Liver (tissue), 8 donors: ENCODE measurements at regions not wholly inside any gene's neighbourhood (a gene's known extent, or its start where the extent isn't known, plus 50 kb on each side); places are given as distances from the start of the nearest gene placed in this dataset.

Source experiments
- DNase-seq: peaks from one replicate; pipeline ENCODE4 v3.0.0-alpha.2; 2017; ENCODE audit warnings: low spot score
- H3K27ac ChIP-seq, 2 donors: one replicate each; pipeline ENCODE4 v1.7.0; 2013; ENCODE audit warnings: inconsistent platforms in 2 of 2, low read length in 2 of 2, control low read depth in 1 of 2, low read depth in 1 of 2, mild to moderate bottlenecking in 1 of 2
- H3K27me3 ChIP-seq, 4 donors: one replicate each; pipeline versions ENCODE4 v1.6.1 to v1.7.0; 2013; ENCODE audit warnings: low read length in 3 of 4, inconsistent platforms in 1 of 4, mild to moderate bottlenecking in 1 of 4, moderate library complexity in 1 of 4; ENCODE audit not compliant: control insufficient read depth in 4 of 4, insufficient read depth in 4 of 4
- H3K36me3 ChIP-seq, 4 donors: one replicate each; pipeline versions ENCODE4 v1.6.1 to v1.7.0; 2013; ENCODE audit warnings: low read length in 3 of 4, mild to moderate bottlenecking in 3 of 4, low read depth in 1 of 4, moderate library complexity in 1 of 4; ENCODE audit not compliant: control insufficient read depth in 4 of 4, insufficient read depth in 3 of 4
- H3K4me1 ChIP-seq, 4 donors: one replicate each; pipeline versions ENCODE4 v1.6.1 to v1.7.0; 2013; ENCODE audit warnings: low read length in 3 of 4, mild to moderate bottlenecking in 3 of 4, moderate library complexity in 1 of 4; ENCODE audit not compliant: control insufficient read depth in 4 of 4, insufficient read depth in 4 of 4
- H3K4me3 ChIP-seq, 3 donors: one replicate each; pipeline versions ENCODE4 v1.6.1 to v1.7.0; 2013; ENCODE audit warnings: low read length in 3 of 3, control low read depth in 1 of 3, low read depth in 1 of 3, mild to moderate bottlenecking in 1 of 3
- H3K9ac ChIP-seq, 2 donors: one replicate each; pipeline ENCODE4 v1.7.0; 2013; ENCODE audit warnings: low read length in 2 of 2, mild to moderate bottlenecking in 2 of 2, moderate library complexity in 2 of 2, control low read depth in 1 of 2, low read depth in 1 of 2
- H3K9me3 ChIP-seq, 4 donors: one replicate each; pipeline versions ENCODE4 v1.6.1 to v1.7.0; 2013; ENCODE audit warnings: low read length in 3 of 4; ENCODE audit not compliant: control insufficient read depth in 4 of 4
- ATF3 ChIP-seq: IDR thresholded peaks from 2 replicates; pipeline ENCODE4 v1.6.1; 2016; ENCODE audit warnings: antibody characterized with exemption
- CTCF ChIP-seq: fragments of 150-350 bp; IDR thresholded peaks from 2 replicates; pipeline ENCODE4 v1.5.1; 2017; ENCODE audit warnings: improper control_type of control experiment, low read depth, low read length; ENCODE audit not compliant: missing input control
- EGR1 ChIP-seq, 2 donors: IDR thresholded peaks; 2 replicates each; pipeline ENCODE4 v1.6.1; 2016 to 2018; ENCODE audit warnings: antibody characterized with exemption in 2 of 2, low read depth in 2 of 2
- FOXA2 ChIP-seq: IDR thresholded peaks from 2 replicates; pipeline ENCODE4 v1.6.1; 2016; ENCODE audit warnings: antibody characterized with exemption
- GABPA ChIP-seq, 2 donors: IDR thresholded peaks in 1 of 2; conservative IDR thresholded peaks in 1 of 2; 2 replicates each; pipeline ENCODE4 v1.6.1; 2016; ENCODE audit warnings: antibody characterized with exemption in 2 of 2, mild to moderate bottlenecking in 1 of 2, moderate library complexity in 1 of 2
- HNF4G ChIP-seq: IDR thresholded peaks from 2 replicates; pipeline ENCODE4 v1.6.1; 2016; ENCODE audit warnings: antibody characterized with exemption
- JUND ChIP-seq, 2 donors: IDR thresholded peaks; 2 replicates each; pipeline ENCODE4 v1.6.1; 2016; ENCODE audit warnings: antibody characterized with exemption in 2 of 2
- NR2F2 ChIP-seq: IDR thresholded peaks from 2 replicates; pipeline ENCODE4 v1.6.1; 2016; ENCODE audit warnings: antibody characterized with exemption
- REST ChIP-seq: IDR thresholded peaks from 2 replicates; pipeline ENCODE4 v1.6.1; 2016; ENCODE audit warnings: antibody characterized with exemption, mild to moderate bottlenecking
- RXRA ChIP-seq, 2 donors: IDR thresholded peaks; 2 replicates each; pipeline ENCODE4 v1.6.1; 2017 to 2018; ENCODE audit warnings: antibody characterized with exemption in 2 of 2, mild to moderate bottlenecking in 1 of 2
- SP1 ChIP-seq: IDR thresholded peaks from 2 replicates; pipeline ENCODE4 v1.6.1; 2018; ENCODE audit warnings: antibody characterized with exemption, mild to moderate bottlenecking
- TAF1 ChIP-seq: conservative IDR thresholded peaks from 2 replicates; pipeline ENCODE4 v1.6.1; 2016; ENCODE audit warnings: antibody characterized with exemption, mild to moderate bottlenecking
- ZBTB33 ChIP-seq: IDR thresholded peaks from 2 replicates; pipeline ENCODE4 v1.6.1; 2016; ENCODE audit warnings: antibody characterized with exemption
- WGBS: extraction: QIAGEN DNeasy Blood & Tissue Kit; methylation state at CpG from one replicate; pipeline ENCODE4 v1.1.7; 2013; 5-methylcytosine and 5-hydroxymethylcytosine counted together
- donor health status: healthy.
- donor health status: healthy.
- donor health status: healthy.
- donor health status: healthy.
- donor health status: healthy.

- H3K4me1 ChIP-seq, result no peaks in the 10 kb centered on the region
- H3K9me3 ChIP-seq, result no peaks in the 10 kb centered on the region
- no peaks in the 10 kb centered on the region for H3K27me3 ChIP-seq
- no peaks in the 10 kb centered on the region for H3K36me3 ChIP-seq
- WGBS, result 88% methylated on average over 1 of the region's 1 CpG
- H3K4me3 ChIP-seq, result no peak overlapping the region
- H3K27ac ChIP-seq, result no peak overlapping the region
- DNase-seq, result no peak
- H3K9ac ChIP-seq, result no peak overlapping the region
- TF ChIP-seq TAF1 (no peak), SP1 (no peak), GABPA (IDR thresholded peaks at IDR 0.05 in 1 of 2, conservative IDR thresholded peaks at IDR 0.05 in 1 of 2) (no peak), RXRA (IDR thresholded peaks at IDR 0.05) (no peak), ZBTB33 (no peak), EGR1 (IDR thresholded peaks at IDR 0.05; ENCODE audit: low read depth in 2 of 2) (no peak)
Measured at GRCh38 chr11:29171360-29171950, 845.4 kb downstream of the KCNA4 start.

- 87% methylated on average over 1 of the region's 1 CpG for WGBS
- H3K27me3 ChIP-seq, result no peaks in the 10 kb centered on the region
- no peaks in the 10 kb centered on the region for H3K4me1 ChIP-seq
- no peak for TF ChIP-seq REST
- no peak overlapping the region for H3K4me3 ChIP-seq
- H3K36me3 ChIP-seq, result no peaks in the 10 kb centered on the region
- H3K27ac ChIP-seq, result no peak overlapping the region
- H3K9me3 ChIP-seq, result no peaks in the 10 kb centered on the region
- no peak for DNase-seq
- H3K9ac ChIP-seq, result no peak overlapping the region
Measured at GRCh38 chr11:29166306-29166705, 850.5 kb downstream of the KCNA4 start.

GRCh38 chr11:29163231-29163630 lies 853.6 kb downstream of the KCNA4 start:
- Histone ChIP-seq H3K27ac (no peak overlapping the region), H3K36me3 (no peaks in the 10 kb centered on the region), H3K9ac (no peak overlapping the region), H3K4me1 (no peaks in the 10 kb centered on the region), H3K9me3 (no peaks in the 10 kb centered on the region), H3K4me3 (no peak overlapping the region), H3K27me3 (no peaks in the 10 kb centered on the region)
- TF ChIP-seq ATF3 (no peak), GABPA (IDR thresholded peaks at IDR 0.05 in 1 of 2, conservative IDR thresholded peaks at IDR 0.05 in 1 of 2) (no peak), NR2F2 (no peak), REST (no peak), RXRA (IDR thresholded peaks at IDR 0.05) (no peak), FOXA2 (no peak), JUND (IDR thresholded peaks at IDR 0.05) (no peak), TAF1 (no peak), HNF4G (no peak), CTCF (no peak)
- WGBS, result 89% methylated on average over 2 of the region's 2 CpGs
- DNase-seq, result no peak
